B cell (primary cell): ENCODE measurements at regions not wholly inside any gene's neighbourhood (a gene's known extent, or its start where the extent isn't known, plus 50 kb on each side); places are given as distances from the start of the nearest gene placed in this dataset.
"Not testable (repeated sequence)": the region's sequence is repeated elsewhere in the genome, so short reads cannot be mapped to it uniquely, and the experiment has no call there.

ENCODE experiments used
- ATAC-seq: fragments of 200-7000 bp; cut with Tn5 transposase; one replicate; pipeline ENCODE4 v1.10.0; 2021; ENCODE audit warnings: low read depth, mild to moderate bottlenecking, moderate number of reproducible peaks, moderate library complexity
- CTCF ChIA-PET: fragments of 350-600 bp; sonication (Branson Sonifier 250); formaldehyde crosslinking; loops from one replicate; lab custom pipeline; 2021; ENCODE audit warnings: antibody characterized with exemption, inconsistent platforms; lab: Charles Lee
- POLR2A ChIA-PET: fragments of 350-600 bp; sonication (Branson Sonifier 250); formaldehyde crosslinking; loops from one replicate; lab custom pipeline; 2021; ENCODE audit warnings: antibody characterized with exemption; lab: Charles Lee
- DNase-seq: peaks from one replicate; pipeline ENCODE4 v3.0.0; 2013
- H2AFZ ChIP-seq: 2 replicates; pipeline ENCODE4 v1.6.1; 2012; ENCODE audit warnings: mild to moderate bottlenecking, low read depth, low read length; ENCODE audit not compliant: insufficient read depth, poor library complexity, severe bottlenecking
- H3K27ac ChIP-seq, 2 donors: 1 replicate in 1 of 2; 2 replicates in 1 of 2; pipeline ENCODE4 v1.5.1; 2012 to 2013; ENCODE audit warnings: low read length in 2 of 2, mild to moderate bottlenecking in 2 of 2, moderate library complexity in 1 of 2
- H3K27me3 ChIP-seq, 4 experiments: fragments of 200-600 bp in 1 of 4; sonication (generic) in 1 of 4; replicated peaks in 1 of 4; 1 replicate in 2 of 4; 2 replicates in 2 of 4; pipeline versions ENCODE4 v1.6.1 to v1.7.0; 2013 to 2016; ENCODE audit warnings: low read length in 3 of 4, mild to moderate bottlenecking in 2 of 4, mixed read lengths in 1 of 4, moderate library complexity in 1 of 4; ENCODE audit not compliant: insufficient read depth in 4 of 4, control insufficient read depth in 3 of 4; ENCODE audit errors: control extremely low read depth in 1 of 4
- H3K36me3 ChIP-seq, 2 experiments: replicated peaks in 1 of 2; 1 replicate in 1 of 2; 2 replicates in 1 of 2; pipeline versions ENCODE4 v1.6.1 to v1.7.1; 2013; ENCODE audit warnings: low read length in 1 of 2; ENCODE audit not compliant: insufficient read depth in 2 of 2, control insufficient read depth in 1 of 2; ENCODE audit errors: control extremely low read depth in 1 of 2, extremely low read depth in 1 of 2
- H3K4me1 ChIP-seq, 2 donors: fragments of 200-600 bp in 1 of 2; sonication (generic) in 1 of 2; 1 replicate in 1 of 2; 2 replicates in 1 of 2; pipeline versions ENCODE4 v1.5.1 to v1.6.1; 2013 to 2017; ENCODE audit warnings: low read length in 2 of 2; ENCODE audit not compliant: control insufficient read depth in 2 of 2, insufficient read depth in 2 of 2
- H3K4me2 ChIP-seq: replicated peaks from 2 replicates; pipeline ENCODE3; 2012; ENCODE audit warnings: mild to moderate bottlenecking, low read depth, low read length; ENCODE audit not compliant: poor library complexity, severe bottlenecking
- H3K4me3 ChIP-seq, 5 experiments: fragments of 200-600 bp in 1 of 5; sonication (generic) in 1 of 5; 1 replicate in 3 of 5; 2 replicates in 2 of 5; pipeline versions ENCODE4 v1.5.1 to v1.7.0; 2011 to 2016; ENCODE audit warnings: low read length in 4 of 5, mild to moderate bottlenecking in 4 of 5, low read depth in 2 of 5, control low read depth in 1 of 5, moderate library complexity in 1 of 5; ENCODE audit not compliant: insufficient read depth in 1 of 5; ENCODE audit errors: control extremely low read depth in 1 of 5, extremely low read depth in 1 of 5
- H3K79me2 ChIP-seq: fragments of 200-600 bp; sonication (generic); one replicate; pipeline ENCODE4 v1.6.0; 2016; ENCODE audit warnings: low read length; ENCODE audit not compliant: control insufficient read depth, insufficient read depth
- H3K9ac ChIP-seq: fragments of 200-600 bp; sonication (generic); 2 replicates; pipeline ENCODE4 v1.6.1; 2017; ENCODE audit warnings: mild to moderate bottlenecking, low read length, moderate library complexity
- H3K9me3 ChIP-seq, 3 donors: one replicate each; pipeline versions ENCODE4 v1.6.1 to v1.7.1; 2013; ENCODE audit warnings: low read length in 2 of 3; ENCODE audit not compliant: control insufficient read depth in 2 of 3, insufficient read depth in 1 of 3; ENCODE audit errors: control extremely low read depth in 1 of 3
- H4K20me1 ChIP-seq: 2 replicates; pipeline ENCODE4 v1.6.0; 2012; ENCODE audit warnings: mild to moderate bottlenecking, low read length; ENCODE audit not compliant: insufficient read depth, control insufficient read depth, poor library complexity, severe bottlenecking
- H3K27ac Mint-ChIP-seq: one replicate; pipeline ENCODE4 v1.8.0; 2021; ENCODE audit warnings: mixed read lengths
- H3K27me3 Mint-ChIP-seq: one replicate; pipeline ENCODE4 v1.8.0; 2021; ENCODE audit warnings: mixed read lengths
- H3K4me1 Mint-ChIP-seq: one replicate; pipeline ENCODE4 v1.8.0; 2021; ENCODE audit warnings: mixed read lengths
- H3K4me3 Mint-ChIP-seq: one replicate; pipeline ENCODE4 v1.8.0; 2021; ENCODE audit warnings: mixed read lengths
- H3K9me3 Mint-ChIP-seq: one replicate; pipeline ENCODE4 v1.8.0; 2022; ENCODE audit warnings: mixed read lengths; ENCODE audit not compliant: insufficient read depth
- CTCF ChIP-seq: fragments of 200-600 bp; IDR thresholded peaks from one replicate; pipeline ENCODE4 v1.8.0; 2022; ENCODE audit warnings: antibody characterized with exemption, mild to moderate bottlenecking
- EZH2 ChIP-seq: IDR thresholded peaks from 2 replicates; pipeline ENCODE4 v1.6.1; 2012; ENCODE audit warnings: borderline replicate concordance, low read depth, mild to moderate bottlenecking, moderate library complexity, low read length; ENCODE audit not compliant: insufficient read depth, poor library complexity, severe bottlenecking
- WGBS: methylation state at CpG from one replicate; pipeline ENCODE4 v1.1.5; 2013; ENCODE audit warnings: missing lambda C conversion rate; ENCODE audit not compliant: insufficient coverage; 5-methylcytosine and 5-hydroxymethylcytosine counted together
- intact Hi-C: fragments of 100-400 bp; cut with micrococcal nuclease; formaldehyde crosslinking; loops from one replicate; pipeline ENCODE4 v1.10.0; 2022

DNA sequence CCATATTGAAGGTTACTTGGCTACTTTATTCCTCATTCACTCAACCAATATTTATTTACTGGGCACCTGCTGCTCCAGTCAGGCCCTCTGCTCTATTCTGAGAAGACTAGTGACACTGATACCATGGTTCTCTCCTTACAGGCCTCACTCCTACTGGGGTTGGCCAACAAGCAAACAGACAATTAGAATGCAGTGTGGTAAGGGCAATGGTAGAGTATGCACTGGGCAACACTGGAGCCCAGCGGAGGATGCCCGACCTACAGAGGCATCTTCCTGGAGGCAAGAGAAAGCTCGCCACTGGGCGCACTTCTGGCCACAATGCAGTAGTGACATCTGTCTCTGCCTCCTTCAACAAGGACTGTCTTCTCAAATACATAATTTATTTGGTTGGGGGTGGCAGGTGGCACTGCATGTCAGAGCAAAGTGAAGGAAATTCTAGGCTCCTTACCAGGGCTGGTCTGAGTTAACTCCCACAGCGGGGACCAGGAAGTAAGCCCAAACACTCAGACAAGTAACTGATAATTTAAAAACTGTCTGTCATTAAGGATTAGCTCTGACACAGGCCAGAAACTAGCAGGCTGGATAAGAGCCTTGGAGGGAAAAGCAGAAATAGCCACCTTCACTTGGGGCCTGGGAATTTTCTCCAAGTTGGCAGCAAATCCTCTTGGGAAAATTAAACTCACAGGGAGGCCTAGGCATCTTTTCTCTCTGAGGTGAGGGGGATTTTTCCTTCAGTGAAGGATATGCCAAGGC, 150.7 kb upstream of the EOLA2 start:
- intact Hi-C loops = no loop called here
- no CpG with 5 or more reads among the region's 5 CpGs for WGBS

DNA sequence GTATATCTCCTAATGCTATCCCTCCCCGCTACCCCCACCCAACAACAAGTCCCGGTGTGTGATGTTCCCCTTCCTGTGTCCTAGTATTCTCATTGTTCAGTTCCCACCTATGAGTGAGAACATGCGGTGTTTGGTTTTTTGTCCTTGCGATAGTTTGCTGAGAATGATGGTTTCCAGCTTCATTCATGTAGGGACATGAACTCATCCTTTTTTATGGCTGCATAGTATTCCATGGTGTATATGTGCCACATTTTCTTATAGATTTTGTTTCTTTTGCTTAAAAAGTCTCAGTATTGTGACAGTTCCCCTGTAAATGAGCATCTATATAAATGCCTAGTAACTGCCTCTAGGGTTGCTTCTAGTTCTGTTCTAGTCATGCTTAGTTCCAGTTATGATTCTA, 153.0 kb upstream of the EOLA2 start:
- no CpG with 5 or more reads among the region's 4 CpGs for WGBS
- H3K9ac ChIP-seq, H3K4me3 ChIP-seq, CTCF ChIA-PET, H3K27me3 ChIP-seq, H3K9me3 Mint-ChIP-seq, H3K79me2 ChIP-seq, H3K4me1 ChIP-seq, H3K4me1 Mint-ChIP-seq, H2AFZ ChIP-seq, H4K20me1 ChIP-seq, H3K27ac ChIP-seq, intact Hi-C loops, DNase-seq, ATAC-seq, H3K4me3 Mint-ChIP-seq, H3K9me3 ChIP-seq, H3K27ac Mint-ChIP-seq, H3K27me3 Mint-ChIP-seq, H3K4me2 ChIP-seq, POLR2A ChIA-PET, H3K36me3 ChIP-seq: not testable (repeated sequence)

More for the DNA sequence above, 150.7 kb upstream of the EOLA2 start:
- no peaks in the 10 kb centered on the region for H3K9me3 Mint-ChIP-seq
- H3K9ac ChIP-seq = no peak overlapping the region
- H3K4me1 Mint-ChIP-seq = no peaks in the 10 kb centered on the region
- H4K20me1 ChIP-seq = no peaks in the 10 kb centered on the region
- no peaks in the 10 kb centered on the region for H3K9me3 ChIP-seq
- H3K4me3 Mint-ChIP-seq = no peak overlapping the region
- H3K36me3 ChIP-seq = no peaks in the 10 kb centered on the region
- no peaks in the 10 kb centered on the region for H3K27me3 ChIP-seq
- CTCF ChIA-PET = no interaction called here
- no peak overlapping the region for H3K4me3 ChIP-seq
- no peaks in the 10 kb centered on the region for H3K4me1 ChIP-seq
- H3K27ac ChIP-seq = no peak overlapping the region
- no peak for TF ChIP-seq CTCF
- no peak for TF ChIP-seq EZH2
- H3K27me3 Mint-ChIP-seq = no peaks in the 10 kb centered on the region
- H3K79me2 ChIP-seq = no peaks in the 10 kb centered on the region
- no peak overlapping the region for H3K4me2 ChIP-seq
- DNase-seq (no peak), ATAC-seq (no peak)
- POLR2A ChIA-PET = no interaction called here
- H2AFZ ChIP-seq = no peak overlapping the region
- no peak overlapping the region for H3K27ac Mint-ChIP-seq
